HG03064 (cell line): ENCODE measurements at regions not wholly inside any gene's neighbourhood (a gene's known extent, or its start where the extent isn't known, plus 50 kb on each side); places are given as distances from the start of the nearest gene placed in this dataset.

Experiments
- ATAC-seq: cut with Tn5 transposase; IDR thresholded peaks from one replicate; pipeline ENCODE4 v1.9.1; 2021; ENCODE audit warnings: low read depth; ENCODE audit not compliant: unreplicated experiment

DNA sequence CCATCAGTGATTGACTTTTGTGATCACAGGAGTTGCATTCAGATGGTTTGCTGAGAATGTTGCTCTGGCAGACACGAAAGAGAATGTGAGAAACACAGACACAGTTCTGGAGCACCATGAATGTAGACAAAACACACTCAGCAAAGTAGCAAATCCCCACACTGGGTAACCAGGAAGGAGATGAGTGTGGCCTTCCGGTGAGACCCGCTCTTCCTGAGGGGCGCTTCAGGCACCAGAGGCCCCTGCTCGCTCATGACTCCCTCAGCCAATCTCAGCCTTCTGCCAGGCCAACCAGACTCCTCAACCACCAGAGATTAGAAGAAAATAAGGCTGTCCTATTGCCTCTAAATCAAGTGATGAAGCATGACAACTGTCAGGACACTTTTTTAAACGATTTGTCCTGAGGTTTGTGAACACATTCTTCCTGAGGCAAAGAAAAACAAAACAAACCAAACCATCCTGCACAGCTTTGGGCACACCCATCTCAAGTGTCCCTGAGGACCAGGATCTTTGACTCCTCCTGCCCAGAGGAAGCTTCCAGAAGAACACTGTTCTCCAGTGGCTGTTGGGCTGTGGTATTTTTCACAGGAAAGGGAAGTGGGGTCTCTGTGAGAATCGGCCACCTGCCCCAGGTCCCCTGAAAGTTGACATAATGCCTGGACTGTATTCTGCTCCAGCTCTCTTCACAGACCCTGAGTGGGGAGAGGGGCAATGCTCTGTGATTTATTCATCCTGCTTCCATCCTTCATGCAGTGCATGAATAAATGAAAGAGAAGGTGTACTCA is 152.8 kb downstream of the BCL11A start:
- ATAC-seq, result no peak

GRCh38 chr2:60394463-60394862 is 159.0 kb downstream of the BCL11A start:
- ATAC-seq, result no peak

DNA sequence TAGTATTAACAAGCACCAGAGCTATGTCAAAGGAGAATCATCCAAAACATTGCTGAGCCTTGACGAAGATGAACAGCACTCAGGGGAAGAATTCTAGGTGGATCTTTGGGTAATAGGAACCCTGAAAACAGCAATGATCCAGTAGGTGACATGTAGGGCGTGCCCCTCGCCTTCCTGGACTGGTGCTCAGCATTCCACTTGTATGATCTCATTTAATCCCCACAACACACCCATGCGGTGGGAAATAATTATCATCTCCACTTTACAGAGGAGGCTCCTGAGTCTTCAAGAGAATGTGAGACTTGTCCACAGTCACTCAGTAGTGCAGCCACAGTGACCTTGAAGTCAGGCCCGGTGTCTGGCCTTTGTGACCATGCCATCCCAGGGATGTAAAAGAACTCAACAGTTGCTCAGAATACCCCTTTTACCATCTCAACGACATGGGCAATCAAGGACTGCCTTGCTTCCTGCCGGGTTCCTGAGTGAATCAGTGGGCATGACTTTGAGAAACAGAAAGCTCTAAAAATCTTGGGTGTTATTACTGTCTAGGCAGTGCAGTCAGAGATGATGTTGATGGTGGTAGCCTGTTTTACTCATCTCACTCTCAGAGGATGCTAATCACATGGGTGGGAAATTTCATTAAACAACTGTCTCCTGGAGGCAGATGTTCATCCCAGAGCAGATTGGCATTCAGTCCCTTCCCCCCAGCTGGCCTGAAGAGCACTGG is 161.6 kb downstream of the BCL11A start:
- no peak for ATAC-seq

DNA sequence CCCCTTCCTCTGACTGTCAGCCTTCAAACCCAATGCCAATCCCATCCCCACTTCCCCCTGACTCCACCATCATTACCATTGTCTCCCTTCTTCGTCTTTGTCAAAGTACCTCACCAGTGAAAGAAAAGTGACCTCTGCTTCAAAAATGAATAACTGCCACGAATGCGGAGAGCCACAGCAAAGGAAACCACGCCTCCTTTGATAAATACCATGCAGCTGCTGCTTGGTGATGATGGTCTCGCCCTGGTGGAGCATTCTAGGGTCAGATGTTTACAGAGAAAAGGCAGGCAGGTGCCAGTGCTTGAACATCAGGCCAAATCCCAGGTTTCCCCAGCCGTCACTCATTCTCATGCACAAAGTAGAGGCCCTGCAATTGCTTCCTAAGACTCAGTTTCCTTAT is 162.2 kb downstream of the BCL11A start:
- no peak for ATAC-seq

DNA sequence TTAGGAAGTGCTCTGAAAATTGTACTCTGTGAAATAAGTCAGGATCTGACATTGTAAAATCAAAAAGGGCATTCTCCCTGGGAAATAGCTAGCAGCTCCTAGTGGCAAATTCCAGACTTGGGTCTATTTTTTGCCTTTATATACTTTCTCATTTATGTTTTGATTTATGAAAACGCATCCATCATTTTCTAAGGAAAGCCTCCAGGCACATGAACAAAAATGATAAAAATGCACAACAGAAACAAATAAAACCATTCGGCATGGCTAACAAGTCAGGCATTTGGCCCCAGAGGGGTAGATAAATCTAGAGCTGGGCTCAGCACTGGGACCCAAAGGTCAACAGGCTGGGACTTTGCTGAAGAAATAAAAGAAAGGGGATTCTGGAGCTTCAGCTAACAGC is 167.0 kb downstream of the BCL11A start:
- no peak for ATAC-seq

GRCh38 chr2:60385648-60386047 is 167.8 kb downstream of the BCL11A start:
- ATAC-seq, result no peak

- ATAC-seq, result no peak
Measured at GRCh38 chr2:60383401-60384143, 169.9 kb downstream of the BCL11A start.

GRCh38 chr2:60380411-60380810 is 173.0 kb downstream of the BCL11A start:
- no peak for ATAC-seq

DNA sequence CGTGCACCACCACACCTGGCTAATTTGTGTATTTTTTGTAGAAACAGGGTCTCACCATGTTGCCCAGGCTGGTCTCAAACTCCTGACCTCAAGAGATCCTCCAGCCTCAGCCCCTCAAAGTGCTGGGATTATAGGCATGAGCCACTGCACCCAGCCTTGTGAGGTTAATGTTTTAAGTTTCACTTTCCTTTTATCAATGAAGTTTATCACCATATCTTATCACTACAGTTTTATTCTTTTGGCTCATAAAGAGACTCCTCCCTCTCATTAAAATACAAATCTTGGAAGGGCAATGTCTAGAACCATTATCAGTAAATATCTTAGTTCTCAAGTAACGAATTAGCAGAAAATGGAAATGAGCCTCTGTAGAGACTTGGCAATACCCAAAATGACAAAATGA is 173.8 kb downstream of the BCL11A start:
- no peak for ATAC-seq

DNA sequence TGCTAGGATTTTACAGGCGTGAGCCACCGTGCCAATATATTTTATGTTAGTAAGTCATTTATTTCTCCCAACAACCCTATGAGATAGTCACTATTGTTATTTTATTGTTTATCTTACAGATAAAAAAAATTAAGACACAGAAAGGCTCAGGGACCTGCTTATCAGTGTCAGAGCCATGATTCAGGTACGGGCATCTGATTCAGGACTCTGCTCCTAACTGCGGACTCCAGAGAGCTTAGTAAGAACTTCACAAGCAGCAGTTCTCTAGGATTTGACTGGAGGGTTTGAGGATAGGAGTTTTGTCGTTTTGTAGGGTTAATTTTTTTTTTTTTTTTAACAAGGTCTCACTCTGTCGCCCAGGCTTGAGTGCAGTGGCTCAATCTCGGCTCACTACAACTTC is 174.2 kb downstream of the BCL11A start:
- no peak for ATAC-seq

DNA sequence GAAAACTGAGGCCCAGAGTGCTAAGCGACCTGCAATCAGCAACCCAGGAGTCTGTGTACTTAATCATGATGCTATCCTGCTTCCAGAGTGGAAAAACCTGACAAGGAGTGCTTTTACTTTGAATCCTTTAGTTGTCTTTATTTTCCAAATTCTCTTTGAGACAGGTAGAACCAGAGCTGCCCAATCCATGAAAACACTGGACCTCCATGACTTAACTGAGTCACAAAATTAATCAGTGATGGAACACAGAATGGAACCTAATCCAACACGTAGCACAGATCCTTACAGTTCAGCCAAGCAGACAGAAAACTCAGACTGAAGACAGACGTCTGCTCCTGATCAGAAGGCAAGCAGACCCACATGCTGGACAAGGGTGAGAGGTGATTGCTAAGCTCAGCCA is 175.6 kb downstream of the BCL11A start:
- ATAC-seq, result no peak

- ATAC-seq, result no peak
Measured at GRCh38 chr2:60376252-60376651, 177.2 kb downstream of the BCL11A start.

- no peak for ATAC-seq
Measured at GRCh38 chr2:60371681-60372080, 181.8 kb downstream of the BCL11A start.

- ATAC-seq, result no peak
Measured at GRCh38 chr2:60371219-60371618, 182.2 kb downstream of the BCL11A start.

DNA sequence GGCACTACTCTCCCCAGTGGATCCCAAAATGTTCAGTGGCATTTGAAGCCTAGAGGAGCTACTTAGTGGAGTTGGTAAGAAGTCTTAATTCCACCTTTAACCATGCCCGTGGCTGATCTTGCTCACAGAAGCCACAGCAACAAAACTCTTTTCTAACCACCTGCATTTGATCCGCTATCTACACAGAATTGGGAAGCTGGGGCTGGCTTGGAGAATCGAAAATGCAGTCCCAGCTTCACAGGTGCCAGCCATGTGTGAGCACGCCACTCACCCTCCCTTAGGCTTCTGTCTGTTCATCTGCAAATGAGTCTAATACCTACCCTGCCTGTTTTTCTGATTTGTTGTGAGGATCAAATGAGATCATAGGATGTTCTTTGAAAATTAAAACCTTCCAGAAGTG is 182.6 kb downstream of the BCL11A start:
- no peak for ATAC-seq

GRCh38 chr2:60368456-60368855 is 185.0 kb downstream of the BCL11A start:
- no peak for ATAC-seq

GRCh38 chr2:60366135-60366712 is 187.2 kb downstream of the BCL11A start:
- ATAC-seq, result no peak

- ATAC-seq, result no peak
Measured at GRCh38 chr2:60365556-60365955, 187.9 kb downstream of the BCL11A start.

- no peak for ATAC-seq
Measured at GRCh38 chr2:60364491-60364890, 189.0 kb downstream of the BCL11A start.

DNA sequence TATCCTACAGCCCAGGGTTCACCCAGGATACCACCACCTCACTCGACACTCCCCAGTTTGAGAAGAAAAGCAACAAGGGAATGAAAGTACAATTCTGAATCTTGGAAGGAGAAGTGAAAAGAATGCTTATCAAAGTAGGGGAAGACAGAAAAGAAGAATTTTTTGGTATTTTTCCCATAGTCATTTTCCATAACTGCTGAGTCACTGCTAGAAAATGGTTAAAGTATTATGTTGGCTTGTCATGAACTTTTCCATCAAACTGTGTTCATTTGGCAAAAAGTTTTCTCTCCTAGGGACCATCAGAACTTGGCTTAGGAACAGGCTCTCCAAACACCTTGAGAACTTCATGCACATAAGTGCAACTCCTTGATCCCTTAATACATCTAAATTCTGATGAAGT is 192.0 kb downstream of the BCL11A start:
- ATAC-seq, result no peak

- no peak for ATAC-seq
Measured at GRCh38 chr2:60359569-60359968, 193.9 kb downstream of the BCL11A start.
